CD4-positive, alpha-beta T cell treated with Interleukin-17A for 1 hour (primary cell): ENCODE measurements at regions not wholly inside any gene's neighbourhood (a gene's known extent, or its start where the extent isn't known, plus 50 kb on each side); places are given as distances from the start of the nearest gene placed in this dataset.

Experiments used
- DNase-seq: peaks from one replicate; pipeline ENCODE4 v3.0.0-alpha.2; 2020

DNA sequence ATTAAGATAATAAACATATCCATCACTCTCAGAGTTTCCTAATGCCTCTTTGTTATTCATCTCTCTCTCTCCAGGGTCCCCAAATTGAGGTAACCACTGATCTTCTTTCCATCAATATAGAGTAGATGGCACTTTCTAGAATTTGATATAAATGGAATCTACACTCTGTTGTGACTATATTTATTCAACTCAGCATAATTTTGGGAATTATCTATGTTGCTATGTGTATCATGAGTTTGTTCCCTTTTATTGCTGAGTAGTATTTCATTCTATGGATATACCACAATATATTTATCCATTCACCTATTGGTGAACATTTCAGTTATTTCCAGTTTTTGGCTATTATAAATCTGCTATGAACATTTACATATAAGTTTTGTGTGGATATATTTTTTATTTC, 230.7 kb downstream of the HLX start:
- DNase-seq = no peak

DNA sequence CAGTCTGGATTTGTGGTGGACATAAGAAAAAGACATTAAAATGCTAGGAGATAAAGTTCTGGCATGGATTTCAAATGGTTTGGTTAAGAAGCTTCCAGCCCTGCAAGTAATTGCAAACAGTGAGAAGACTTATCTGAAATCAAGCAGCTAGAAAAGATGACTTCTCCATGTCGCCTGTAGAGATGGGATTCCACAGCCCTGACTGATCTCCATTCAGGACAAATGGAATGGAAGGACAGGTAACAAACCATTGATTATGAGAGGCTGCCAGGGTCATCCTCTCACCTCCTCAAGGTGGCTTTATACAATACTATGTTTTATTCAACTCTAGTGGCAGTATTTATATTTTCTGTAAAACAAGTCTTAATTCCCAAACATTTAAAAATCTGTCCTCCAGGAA, 237.9 kb downstream of the HLX start:
- DNase-seq = no peak

DNA sequence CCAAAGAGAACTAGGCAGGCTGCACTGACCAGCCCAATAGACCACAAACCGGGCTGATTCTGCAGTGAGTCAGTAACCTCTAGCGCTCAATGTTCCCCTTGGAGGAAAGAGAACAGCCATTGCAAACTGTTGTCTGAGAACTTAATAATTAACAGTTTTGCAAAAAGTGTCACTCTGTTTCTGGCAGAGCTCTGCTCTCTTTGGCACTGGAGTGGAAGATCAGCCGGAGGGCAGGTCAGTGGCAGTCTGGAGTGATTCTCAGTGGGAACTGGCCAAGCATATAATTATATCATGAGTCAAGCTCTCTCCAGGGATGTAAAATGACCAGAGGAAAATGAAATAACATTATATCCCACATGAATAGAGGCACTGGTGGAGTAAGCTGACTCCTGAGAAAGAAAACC, 238.3 kb downstream of the HLX start:
- DNase-seq = no peak

DNA sequence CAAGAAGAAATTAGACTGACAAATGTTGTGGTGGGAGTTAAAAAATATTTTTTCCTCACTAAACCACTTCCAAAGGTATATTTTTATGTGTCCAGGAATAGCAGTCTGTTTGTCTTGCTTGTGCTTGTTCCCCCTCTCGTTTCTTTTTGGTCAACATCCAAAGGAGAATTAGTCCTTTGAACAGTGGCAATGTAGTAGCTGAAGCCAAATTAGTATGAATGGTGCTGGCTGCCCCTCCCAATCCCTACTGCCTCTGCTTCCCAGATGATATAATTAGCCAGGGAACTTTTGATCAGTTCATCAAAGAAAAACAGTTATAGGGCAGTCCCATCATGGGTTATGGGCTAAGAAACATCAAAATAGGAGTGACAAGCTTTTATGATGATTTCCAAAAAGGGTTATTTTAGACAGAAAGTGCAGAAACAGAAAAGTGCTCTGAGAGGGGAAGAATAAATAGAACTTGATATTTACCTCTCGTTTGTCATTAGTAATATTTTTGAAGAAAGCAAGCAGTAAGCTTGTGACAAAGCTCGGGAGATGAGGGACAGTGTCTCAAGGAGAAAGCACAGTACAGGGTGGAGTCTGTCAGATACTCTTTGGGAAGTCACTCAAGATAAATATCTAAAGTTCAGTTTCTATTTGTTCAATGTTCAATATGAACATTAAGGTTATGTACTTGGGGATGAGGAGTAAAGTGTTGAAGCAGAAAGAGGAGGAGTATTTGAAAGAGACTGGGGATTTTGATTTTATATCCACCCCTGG, 239.1 kb downstream of the HLX start:
- DNase-seq = no peak

DNA sequence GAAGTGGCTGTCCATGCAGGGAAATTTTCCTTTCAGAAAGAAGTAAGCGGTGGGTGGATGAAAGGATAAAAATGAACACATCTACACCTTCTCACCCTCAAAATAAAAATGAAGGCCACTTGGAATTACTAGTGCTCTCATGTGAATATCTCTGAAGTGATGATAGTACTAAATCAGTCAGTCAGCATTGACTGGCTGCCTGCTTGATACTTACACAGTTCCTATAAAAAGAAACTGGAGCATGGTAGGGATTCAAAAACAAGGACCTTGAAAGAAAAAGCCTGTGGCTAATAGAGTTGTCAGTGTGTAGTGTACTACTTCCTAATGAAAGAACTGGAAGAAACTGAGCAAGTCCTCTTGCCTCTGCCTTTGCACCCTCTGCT, 239.7 kb downstream of the HLX start:
- no peak for DNase-seq

DNA sequence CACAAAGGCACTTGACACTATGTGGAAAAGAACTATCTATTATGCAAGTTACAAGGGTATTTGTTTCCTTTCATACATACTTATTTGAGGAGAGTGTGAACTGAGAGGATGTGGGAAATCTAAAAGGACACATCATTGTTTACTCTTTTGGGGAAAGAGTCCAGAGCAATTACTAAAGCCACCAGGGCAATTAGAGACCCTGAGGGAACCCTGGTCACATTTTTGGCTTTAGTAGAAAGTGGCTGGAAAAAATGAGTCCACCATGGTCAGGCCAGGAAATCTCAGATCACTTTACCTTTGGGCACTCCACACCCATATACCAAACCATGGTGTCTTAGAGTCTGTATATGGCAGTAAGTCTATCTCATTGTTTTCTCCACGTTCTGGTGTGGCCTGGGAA, 243.3 kb downstream of the HLX start:
- no peak for DNase-seq

DNA sequence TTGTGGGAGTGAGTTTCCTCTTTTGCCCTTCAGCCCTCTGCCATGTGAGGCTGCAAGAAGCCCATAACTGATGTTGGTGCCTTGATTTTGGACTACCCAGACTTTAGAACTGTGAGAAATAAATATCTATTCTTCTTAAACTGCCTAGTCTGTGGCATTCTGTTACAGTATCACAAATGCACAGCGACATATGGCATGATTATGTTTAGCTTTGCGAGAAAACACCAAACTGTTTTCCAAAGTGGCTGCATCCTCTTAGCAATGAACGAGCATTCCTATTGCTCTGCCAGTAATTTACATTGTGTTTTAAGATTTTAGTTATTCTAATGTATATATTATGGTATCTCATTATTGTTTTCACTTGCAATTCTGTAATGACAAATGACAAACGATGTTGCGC, 246.7 kb downstream of the HLX start:
- DNase-seq = no peak

DNA sequence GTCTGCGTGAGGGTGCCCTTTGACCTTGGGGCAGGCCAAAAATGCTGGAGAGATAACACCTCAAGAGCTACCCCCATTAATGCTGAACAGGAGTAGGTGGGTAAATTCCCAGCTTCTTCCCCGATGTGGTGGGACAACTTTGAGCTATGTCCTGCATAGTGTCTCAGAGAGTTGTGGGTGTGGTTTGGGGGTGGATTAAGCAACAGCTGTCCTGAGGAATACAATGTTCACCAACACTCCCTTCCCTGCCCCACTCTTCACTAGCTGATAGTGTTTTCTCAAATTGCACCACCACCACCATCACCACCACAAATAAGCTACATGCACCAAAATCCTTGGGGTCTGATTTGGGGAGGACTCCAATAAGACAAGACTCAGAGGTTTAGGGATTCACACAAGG, 258.4 kb downstream of the HLX start:
- no peak for DNase-seq

DNA sequence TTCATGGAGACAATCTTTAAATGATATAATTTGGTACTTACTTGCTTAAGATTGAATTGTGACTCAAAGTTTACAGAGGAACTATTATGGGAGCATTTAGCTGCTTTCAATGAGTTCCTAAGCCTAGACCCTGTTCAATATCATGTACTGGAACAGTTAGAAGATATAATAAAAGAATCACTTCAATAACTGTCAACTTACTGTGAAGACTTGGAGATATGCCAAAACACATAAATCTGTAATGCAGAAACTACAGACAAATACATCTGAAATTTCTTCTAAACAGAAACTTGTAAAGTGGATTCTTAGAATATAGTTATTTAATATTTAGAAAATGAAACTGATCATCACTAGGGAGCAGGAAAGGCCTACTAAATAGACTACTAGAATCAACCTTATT, 259.3 kb downstream of the HLX start:
- DNase-seq = no peak

DNA sequence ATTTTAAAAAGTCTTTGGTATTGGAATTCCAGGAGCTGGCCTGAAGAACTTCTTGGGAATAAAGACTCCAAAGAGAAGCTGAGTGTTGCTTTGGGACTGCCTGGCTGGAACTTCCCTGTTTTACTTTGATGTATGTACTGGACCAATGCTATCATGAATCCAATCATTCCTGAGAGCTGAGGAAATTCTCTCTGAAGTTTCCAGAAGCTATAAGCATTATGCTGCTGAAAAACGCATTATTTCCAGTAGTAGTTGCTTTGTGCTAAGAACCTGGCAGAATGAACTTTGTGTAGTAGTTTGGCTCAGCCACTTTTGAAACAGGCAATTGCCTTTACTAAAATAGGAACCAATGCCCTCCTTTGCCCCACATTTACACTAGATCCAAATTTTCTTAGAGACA, 260.7 kb downstream of the HLX start:
- no peak for DNase-seq

DNA sequence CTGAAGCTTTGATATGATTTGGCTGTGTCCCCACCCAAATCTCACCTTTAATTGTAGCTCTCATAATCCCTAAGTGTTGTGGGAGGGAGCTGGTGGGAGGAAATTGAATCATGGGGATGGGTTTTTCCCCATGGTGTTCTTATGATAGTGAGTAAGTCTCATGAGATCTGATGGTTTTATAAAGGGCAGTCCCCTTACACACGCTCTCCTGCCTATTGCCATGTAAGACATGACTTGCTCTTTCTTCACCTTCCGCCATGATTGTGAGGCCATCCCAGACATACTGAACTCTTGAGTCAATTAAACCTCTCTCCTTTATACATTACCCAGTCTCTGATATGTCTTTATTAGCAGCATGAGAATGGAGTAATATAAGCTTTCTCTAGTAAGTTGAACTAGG, 261.9 kb downstream of the HLX start:
- no peak for DNase-seq

DNA sequence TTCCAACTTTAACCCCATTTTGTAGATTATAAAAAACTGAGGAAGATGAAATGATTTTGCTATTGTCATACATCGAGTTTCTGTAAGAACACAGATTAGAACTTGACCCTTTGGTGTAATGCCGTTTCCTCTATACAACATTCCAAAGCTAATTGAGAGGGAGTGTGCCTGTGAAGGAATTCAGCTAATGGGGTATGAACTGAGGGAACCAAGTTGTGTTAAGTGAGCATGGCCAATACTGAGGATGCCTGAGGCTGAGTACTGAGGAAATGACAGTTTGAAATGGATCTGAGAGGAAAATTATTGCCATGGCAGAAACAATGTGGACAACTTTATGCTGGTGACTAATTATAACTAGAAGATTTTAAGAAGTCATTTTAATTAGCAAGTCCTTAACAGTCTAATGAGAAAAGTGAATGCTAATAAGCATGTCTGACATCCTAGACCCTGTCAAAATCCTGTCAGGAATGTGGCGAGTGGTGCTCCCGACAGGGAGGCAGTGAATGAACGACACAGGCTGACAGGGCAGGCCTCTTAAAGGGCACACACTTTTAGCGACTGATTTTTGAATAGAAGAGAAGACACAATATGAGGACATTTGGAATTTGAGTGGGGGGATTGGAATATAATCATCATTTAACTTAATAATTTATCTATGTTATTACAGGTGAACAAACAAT, 262.5 kb downstream of the HLX start:
- no peak for DNase-seq

DNA sequence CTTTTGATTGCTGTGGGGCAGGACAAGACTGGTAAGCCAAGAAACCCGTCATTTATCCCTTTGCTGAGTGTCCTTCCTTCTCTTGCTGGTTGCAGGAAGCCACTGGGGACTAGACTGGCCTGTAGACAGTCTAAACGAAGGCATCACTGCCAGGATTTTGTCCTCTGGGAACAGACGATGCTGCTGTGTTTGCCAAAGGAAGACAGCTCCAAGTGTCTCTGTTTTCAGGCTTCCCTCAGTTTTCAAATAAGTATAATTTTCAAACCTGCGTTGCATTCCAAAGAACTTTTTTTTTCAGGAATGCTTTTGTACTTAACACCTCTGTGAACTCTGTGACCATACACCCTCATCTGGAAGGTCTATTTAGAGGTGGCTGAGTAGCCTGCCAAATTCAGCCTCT, 269.4 kb downstream of the HLX start:
- no peak for DNase-seq

DNA sequence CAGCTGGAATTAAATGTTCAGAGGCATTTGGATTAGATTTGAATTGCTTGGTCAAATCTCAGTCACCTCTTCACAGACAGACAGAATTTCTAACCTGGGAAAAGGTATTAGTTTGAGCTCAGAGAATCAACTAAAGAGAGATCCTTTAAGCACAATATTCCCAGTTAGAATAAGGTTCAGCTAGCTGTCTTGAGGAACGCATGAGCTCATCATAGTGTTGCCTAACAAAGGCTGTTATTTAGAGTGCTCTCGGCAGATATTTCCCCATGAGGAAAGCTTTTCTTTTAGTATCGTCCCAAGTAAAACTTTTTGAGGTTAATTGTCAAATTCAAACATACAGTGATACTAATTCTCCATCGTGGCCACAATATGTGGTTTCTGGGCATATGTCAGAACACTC, 269.9 kb downstream of the HLX start:
- no peak for DNase-seq

DNA sequence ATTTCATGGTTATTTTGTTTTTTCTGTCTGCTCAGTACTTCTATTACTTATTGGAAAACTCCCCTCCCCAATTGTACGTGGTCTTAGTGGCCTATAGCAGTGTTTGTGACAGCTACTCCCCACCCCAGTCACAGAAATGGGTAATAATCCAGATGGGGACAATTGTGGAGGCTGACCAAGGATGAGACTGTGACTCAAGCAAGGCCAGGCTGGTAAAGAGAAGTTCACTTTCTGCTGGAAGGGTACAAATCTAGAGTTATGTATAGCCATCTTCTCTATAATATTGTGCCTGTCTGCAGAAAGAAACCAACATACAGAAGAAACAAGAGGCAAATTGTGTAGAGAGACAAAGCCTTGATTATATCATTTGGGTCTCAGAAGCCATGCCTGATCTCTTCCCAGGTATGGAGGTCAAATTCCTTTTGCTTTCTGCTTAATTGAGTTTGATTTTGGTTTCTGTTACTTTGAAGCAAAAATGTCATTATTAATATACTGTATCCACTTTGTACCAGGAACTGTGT, 270.4 kb downstream of the HLX start:
- no peak for DNase-seq

DNA sequence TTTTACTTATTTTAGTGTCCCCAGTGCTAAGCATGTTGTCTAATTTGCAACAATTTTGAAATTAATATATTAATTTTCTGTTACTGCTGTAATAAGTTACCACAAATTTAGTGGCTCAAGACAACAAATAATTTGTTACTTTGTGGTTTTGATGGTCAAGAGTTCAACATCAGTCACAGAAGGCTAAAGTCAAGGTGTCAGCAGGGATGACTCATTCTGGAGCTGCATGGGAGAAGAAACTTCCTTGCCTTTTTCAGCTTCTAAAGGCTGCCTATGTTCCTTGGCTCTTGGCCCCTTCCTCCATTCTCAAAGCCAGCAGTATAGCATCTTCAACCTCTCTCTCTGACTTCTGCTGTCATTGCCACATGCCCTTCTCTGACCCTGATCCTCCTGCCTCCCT, 271.8 kb downstream of the HLX start:
- DNase-seq = no peak

DNA sequence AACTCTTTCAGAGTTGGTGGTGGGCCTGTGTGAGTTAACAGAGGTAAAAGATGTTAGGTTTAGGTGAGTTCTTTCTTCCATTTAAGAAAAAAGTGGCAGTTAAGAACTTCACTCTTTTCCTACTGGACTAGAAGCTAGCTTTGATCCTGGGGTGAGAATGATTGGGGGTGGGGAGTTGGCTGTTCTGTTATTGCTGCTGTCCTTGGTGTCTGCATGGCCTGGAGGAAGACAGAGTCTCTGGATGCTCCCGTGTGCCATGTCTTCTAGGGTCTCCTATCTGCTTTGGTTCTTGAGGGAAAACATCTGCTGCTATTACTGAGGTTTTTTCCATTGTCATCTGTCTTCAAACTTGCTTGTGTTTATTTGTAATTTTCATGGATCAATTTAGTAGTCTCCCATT, 275.7 kb downstream of the HLX start:
- DNase-seq = no peak

DNA sequence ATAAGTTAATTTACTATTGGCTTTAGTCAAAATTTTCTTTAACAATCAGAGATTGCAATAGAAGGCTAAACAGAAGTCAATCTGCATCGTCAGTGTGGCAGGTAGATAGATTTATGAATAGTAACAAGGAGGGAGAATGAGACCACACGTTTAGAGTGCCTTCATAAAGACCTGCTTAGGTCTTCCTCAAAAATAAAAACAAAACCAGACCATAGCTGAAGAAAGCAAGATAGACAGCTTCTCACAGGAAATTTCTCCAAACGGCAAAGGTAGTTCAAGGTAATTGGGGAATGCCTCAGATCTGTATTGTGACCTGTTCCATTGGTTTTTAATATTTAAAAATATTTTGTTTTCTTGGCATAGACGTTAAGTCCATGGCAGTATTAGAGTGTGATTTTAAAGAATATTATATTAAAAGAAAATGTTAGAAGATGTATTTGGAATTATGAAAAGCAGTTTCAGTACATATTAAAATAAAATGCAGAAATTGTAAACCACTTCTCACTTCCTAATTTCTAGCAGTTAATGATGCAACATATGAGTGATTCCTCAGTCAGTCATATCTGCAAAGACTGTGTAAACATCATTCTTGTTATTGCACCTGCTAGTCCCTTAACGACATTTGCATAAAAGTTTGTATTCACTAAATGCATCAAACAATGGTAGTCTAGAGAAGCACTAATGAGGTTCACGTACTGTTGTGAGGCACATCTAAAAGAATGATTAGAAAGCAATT, 278.0 kb downstream of the HLX start:
- DNase-seq = no peak

DNA sequence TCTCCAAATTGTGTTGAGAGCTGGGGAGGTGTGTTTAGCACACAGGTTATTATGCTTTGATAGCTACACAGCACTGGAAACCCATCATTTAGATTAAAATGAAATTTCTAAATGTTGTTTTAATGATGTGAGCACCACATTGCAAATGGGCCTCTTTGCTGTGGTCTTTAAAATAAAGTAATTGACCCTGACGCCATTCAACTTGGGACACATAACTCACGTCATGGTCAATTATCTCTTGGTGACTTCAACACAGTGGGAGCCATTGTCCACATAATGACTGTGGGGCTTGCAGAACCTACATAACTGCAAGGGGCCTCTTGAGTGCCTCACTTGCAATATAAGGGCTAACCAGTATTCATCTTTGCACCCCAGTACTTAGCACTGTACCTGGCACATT, 280.4 kb downstream of the HLX start:
- DNase-seq = no peak

DNA sequence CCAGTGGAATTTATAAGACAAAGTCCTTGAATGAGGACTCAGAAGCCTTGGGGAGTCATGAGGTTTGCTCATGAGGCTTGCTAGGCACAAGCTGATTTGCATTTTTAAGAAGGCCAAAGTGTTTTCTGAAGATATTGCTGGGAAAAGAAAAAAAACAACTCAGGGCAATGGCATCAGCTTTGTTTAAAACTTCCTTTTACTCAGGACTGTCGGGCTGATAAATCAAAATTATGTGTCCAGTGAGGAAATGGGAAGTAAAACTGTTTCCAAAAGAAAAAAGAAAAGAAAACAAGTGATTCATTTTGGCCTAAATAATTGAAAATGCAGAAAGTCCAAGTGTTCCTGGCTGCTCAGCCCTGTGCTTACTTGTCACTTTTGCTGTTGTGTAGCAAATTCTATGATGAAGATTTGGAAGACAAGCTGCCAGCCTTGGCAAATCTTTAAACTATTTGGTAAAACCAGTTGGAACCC, 282.4 kb downstream of the HLX start:
- DNase-seq = no peak

DNA sequence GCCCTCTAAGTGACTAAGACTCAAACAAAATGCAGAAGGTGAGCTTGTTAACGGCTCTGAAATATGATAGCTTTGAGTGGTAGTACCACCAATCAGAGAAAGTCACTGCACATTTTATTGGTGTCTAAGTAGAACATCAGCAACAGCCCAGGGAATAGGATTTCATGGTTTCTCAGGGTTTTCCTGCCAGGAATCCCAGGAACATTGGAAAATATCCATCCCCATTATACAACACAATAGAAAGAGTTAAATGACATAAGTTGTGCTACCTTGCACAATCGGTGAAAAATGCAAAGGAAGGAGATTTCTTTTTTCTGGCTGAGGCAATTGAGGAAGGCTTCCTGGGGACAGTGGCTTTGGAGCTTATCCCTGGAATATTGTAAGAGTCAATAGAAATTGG, 283.1 kb downstream of the HLX start:
- no peak for DNase-seq

DNA sequence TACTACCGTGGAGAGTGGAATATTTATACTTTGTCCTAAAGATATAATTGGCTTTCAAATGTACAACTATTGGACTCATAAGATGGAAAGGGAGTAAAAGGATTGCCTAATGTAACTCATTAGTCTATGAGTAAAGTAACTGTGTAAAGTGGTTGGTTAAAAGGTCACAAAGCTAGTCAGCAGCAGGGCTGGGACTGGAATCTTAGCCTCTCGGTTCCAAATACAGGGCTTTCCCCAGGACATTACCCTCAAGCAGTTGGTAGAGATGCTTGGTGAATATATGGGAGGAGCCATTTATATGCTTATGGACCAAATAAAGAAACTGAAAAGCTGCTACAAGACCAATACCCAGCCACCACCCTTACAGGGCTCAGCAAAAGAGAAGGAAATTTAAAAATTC, 283.7 kb downstream of the HLX start:
- DNase-seq = no peak

DNA sequence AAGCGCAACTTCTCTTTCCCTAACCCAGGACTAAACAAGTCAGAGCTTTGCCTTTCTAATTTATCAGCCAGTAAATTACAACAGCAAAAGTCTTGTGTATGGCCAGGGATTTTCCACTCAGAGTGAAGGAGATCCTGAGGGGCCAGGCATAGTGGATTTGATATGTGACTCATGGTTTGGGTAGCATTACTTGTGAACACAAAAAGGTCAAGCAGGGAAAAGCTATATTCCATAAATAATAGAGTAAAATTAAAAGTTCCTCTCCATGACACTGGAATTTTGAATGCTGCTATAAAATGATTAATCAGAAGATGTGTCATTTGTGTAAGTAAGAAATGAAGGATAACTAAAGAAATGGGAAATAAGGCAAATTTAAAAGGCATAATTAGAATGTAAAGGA, 284.8 kb downstream of the HLX start:
- DNase-seq = no peak
